IPS-18c (cell line): ENCODE measurements at regions not wholly inside any gene's neighbourhood (a gene's known extent, or its start where the extent isn't known, plus 50 kb on each side); places are given as distances from the start of the nearest gene placed in this dataset.
"Not testable (repeated sequence)": the region's sequence is repeated elsewhere in the genome, so short reads cannot be mapped to it uniquely, and the experiment has no call there.

ENCODE experiments used
- H3K4me3 ChIP-seq: 2 replicates; pipeline ENCODE4 v1.7.0; 2013; ENCODE audit warnings: low read depth, mild to moderate bottlenecking, low read length, moderate library complexity; ENCODE audit not compliant: insufficient read depth
- H3K9me3 ChIP-seq: one replicate; pipeline ENCODE4 v1.6.1; 2013; ENCODE audit warnings: mild to moderate bottlenecking, low read length, moderate library complexity; ENCODE audit not compliant: control insufficient read depth, insufficient read depth

DNA sequence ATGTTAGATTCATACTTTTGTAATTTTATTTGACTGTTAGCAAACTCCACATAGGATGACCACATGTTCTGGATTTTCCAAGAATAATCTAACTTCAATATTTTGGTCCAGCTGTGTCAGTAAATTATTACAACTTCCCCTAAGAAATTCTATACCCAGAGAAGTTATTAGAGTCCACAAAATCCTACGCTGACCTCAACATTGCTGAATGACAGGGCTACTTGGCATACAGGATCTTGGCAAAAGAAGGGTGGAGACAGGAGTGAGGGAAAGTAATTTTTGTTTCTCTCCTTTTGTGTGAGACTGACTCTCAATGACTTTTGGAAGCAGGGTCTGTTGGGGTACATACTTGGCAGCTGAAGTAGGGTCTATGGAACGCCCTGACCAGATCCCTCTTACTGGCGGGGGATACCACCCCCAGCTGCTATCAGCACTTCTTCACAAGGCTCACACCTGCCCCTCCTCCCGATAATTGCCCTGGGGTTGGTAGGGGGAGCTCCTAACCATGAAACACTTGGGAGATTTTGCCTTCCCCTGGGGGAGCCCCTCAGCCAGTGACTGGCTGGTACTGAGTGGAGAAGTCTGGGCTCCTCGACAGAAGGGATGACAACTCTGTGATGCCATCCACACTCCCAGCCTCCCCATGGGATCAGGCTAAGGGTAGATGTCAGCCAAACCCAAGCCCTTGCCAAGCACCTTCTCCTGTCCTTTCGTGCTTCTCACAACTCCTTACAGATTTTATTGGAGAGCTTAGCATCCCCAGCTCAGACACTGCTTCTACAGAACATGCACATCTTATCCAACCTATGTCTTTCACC is 110.6 kb upstream of the FHL2 start:
- H3K4me3 ChIP-seq = no peak overlapping the region
- H3K9me3 ChIP-seq = no peaks in the 10 kb centered on the region

GRCh38 chr2:105506860-105507259 is 108.0 kb upstream of the FHL2 start:
- not testable (repeated sequence) for H3K9me3 ChIP-seq, H3K4me3 ChIP-seq

DNA sequence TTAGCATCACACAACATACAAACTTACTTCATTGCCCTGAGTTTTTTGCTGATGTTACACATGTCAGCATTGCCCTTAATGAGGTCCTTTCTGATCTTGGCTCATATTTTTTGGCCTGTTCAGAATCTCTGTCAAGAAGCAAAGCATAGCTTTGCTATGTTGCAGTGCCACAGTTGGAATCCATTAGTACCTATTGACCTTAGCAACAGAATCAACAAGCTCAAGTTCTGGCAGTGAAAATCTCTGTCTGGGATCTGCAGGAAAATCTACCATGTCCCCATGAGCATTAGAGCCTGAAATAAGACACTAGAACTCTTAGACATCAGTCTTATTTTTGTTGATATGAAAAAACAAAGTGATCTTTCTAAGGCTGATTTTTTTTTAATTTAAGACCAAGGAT is 105.6 kb upstream of the FHL2 start:
- no peak overlapping the region for H3K4me3 ChIP-seq
- no peaks in the 10 kb centered on the region for H3K9me3 ChIP-seq

DNA sequence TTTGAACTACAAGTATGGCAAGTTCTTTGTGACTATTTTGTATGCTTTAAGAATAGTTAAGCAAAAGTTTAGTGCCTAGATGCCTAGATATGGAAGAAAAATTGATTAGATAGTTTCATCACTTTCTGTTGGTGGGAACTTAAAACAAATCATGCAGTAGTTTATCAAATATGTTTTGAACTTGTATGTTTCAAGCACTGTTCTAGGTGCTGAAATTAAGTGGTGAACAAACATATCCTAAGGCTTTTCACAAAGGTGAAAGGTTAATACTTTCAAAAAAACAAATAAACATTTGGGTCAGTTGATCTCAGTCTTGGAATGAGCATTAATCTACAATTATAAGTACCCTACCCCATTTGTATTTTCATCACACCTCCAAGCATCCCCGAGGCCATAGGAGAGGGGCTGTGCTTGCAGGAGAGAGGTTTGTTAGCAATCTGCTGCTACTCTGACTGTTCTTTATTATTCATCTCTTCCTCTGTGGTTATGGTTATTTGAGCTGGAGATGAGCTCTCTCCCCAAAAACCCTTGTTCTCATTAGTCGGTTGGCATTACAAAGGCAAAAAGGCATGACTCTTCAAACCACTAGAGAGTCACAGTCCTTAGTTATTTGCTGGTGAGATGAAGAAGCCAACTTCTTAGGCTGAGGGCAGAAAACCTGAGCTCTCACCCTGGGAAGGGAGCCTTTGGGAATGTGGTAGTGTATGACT is 103.9 kb upstream of the FHL2 start:
- Histone ChIP-seq H3K4me3 (peak overlapping the region; percentile 9; the same call in 1 of the 2 replicates), H3K9me3 (no peaks in the 10 kb centered on the region)

GRCh38 chr2:105498281-105498846 is 99.5 kb upstream of the FHL2 start:
- no peaks in the 10 kb centered on the region for H3K9me3 ChIP-seq

DNA sequence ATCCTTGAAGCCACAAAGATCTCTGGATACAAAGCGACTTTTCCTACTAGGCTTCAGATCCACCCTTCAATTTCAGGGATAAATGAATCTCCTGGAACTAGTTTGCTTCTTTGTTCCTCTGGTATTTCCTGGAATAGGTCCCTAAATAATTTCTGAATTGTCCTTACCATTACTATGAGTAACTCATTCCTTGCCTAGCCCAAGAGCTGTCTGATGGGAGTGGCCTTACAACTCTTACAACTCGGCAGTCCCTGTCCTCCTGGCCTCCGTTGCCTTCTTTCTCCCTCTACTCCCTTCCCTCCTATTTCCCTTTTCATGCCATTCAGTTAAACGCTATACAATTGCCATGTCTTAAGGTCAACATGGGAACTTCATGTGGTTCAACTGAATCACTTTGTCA is 98.2 kb upstream of the FHL2 start:
- no peak overlapping the region for H3K4me3 ChIP-seq

More at GRCh38 chr2:105498281-105498846, 99.5 kb upstream of the FHL2 start:
- H3K4me3 ChIP-seq = no peak overlapping the region

GRCh38 chr2:105496271-105496670 is 97.4 kb upstream of the FHL2 start:
- no peak overlapping the region for H3K4me3 ChIP-seq
- H3K9me3 ChIP-seq = no peaks in the 10 kb centered on the region

More for the DNA sequence above, 98.2 kb upstream of the FHL2 start:
- no peaks in the 10 kb centered on the region for H3K9me3 ChIP-seq

- Histone ChIP-seq H3K9me3 (no peaks in the 10 kb centered on the region), H3K4me3 (no peak overlapping the region)
These were observed 96.0 kb upstream of the FHL2 start for GRCh38 chr2:105494683-105495425.

- Histone ChIP-seq H3K9me3 (peaks cover 3% of the 10 kb centered on the region), H3K4me3 (no peak overlapping the region)
These were observed 92.1 kb upstream of the FHL2 start for GRCh38 chr2:105490956-105491355.

DNA sequence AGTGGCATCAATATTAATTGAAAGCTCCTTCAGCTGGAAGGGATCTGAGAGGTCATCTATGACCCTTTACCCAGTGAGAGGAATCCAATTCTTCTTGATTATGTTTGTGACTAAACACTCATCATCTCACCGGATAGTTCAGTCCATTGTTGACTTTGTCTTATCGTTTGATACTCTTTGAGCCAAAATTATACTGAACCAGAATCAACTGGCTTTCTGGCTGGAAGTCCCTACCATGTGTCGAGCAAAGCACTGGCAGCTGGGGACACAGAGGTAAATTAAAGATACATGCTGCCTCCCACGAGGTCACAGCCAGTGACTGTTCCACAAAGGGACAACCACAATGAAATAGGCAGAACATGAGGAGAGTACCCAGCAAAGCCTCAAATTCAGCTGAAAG is 91.4 kb upstream of the FHL2 start:
- Histone ChIP-seq H3K4me3 (no peak overlapping the region), H3K9me3 (peaks cover 3% of the 10 kb centered on the region)

GRCh38 chr2:105489168-105489878 is 90.5 kb upstream of the FHL2 start:
- H3K4me3 ChIP-seq = no peak overlapping the region

GRCh38 chr2:105488285-105488684 is 89.4 kb upstream of the FHL2 start:
- peaks cover 3% of the 10 kb centered on the region for H3K9me3 ChIP-seq
- H3K4me3 ChIP-seq = no peak overlapping the region

More at GRCh38 chr2:105489168-105489878, 90.5 kb upstream of the FHL2 start:
- H3K9me3 ChIP-seq = peaks cover 3% of the 10 kb centered on the region

DNA sequence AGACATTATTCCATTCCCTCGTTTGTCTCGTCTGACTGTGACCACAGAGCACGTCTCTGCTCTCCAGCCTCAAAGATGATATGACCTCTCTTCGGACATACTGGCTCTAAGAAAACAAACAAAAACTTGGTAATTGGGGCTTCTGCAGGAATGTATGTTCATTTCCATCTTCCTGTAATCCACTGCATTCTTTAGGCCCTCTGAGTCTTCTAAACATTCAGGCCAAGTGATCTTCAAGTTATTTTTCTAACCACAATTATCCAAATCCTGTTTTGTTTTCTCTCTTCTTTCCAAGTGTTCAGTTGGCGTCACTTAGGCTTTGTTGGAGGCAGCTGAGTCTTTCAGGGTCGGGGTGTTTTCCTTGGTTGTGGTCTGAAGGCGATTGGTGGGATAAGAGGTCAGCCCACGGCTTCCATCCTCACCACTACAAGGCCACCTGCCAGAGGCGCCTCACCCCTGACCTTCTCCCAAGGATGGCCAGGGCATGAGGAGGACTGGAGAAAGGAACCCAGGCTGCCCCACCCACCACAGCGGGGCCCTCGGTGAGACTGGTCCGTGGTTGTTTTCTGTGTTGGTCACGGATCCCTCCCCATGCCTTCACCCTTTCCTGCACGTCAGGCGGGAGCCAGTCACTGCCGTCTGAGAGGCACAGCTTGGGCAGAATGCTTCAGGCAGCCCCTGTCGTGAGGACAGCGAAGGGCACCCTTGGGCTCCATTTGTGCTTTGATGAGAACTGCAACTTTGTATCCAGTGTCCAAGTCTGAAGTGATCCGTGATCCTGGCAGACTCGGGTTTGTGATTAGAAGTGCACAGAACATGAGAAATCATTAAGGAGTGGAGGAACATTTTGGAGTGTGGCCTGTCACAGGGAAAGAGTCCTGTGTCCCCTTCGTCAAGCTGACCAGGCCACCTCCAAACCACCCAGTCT is 88.6 kb upstream of the FHL2 start:
- Histone ChIP-seq H3K9me3 (peaks cover 3% of the 10 kb centered on the region), H3K4me3 (no peak overlapping the region)

GRCh38 chr2:105486762-105487141 is 87.9 kb upstream of the FHL2 start:
- H3K9me3 ChIP-seq = peaks cover 3% of the 10 kb centered on the region
- H3K4me3 ChIP-seq = no peak overlapping the region

DNA sequence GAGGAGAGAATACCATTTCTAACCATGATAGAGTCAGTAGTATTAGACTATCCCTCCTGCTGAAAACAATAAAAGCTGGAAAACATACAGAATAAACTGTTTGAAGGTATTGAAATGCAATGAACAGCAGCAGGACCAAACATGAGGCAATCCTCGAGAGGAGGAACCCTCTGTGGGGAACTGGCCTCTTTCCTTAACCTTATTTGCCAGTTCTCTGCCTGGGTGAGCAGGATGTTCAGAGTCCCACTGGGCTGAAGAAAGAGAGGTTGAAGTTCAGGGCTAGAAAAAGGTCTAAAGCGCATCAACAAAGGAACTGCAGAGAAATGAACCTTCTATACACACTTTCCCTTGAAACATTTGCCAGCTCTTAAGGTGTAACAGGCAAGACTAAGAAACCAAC is 79.8 kb upstream of the FHL2 start:
- Histone ChIP-seq H3K9me3 (no peaks in the 10 kb centered on the region), H3K4me3 (no peak overlapping the region)

GRCh38 chr2:105477050-105477620 is 78.3 kb upstream of the FHL2 start:
- H3K9me3 ChIP-seq, H3K4me3 ChIP-seq: not testable (repeated sequence)
